NCI-H524 treated with DMSO at 0.1 percent for 48 hours (cell line): ENCODE measurements at regions not wholly inside any gene's neighbourhood (a gene's known extent, or its start where the extent isn't known, plus 50 kb on each side); places are given as distances from the start of the nearest gene placed in this dataset.

Source experiments
- DNase-seq: peaks from one replicate; lab custom pipeline; 2025; lab: John Stamatoyannopoulos, UW

- no peak for DNase-seq
These were observed 1476.0 kb downstream of the TBC1D22A start for GRCh38 chr22:48238284-48238915.

GRCh38 chr22:48237466-48238283 is 1475.2 kb downstream of the TBC1D22A start:
- no peak for DNase-seq

GRCh38 chr22:48236261-48236660 is 1473.8 kb downstream of the TBC1D22A start:
- DNase-seq, result no peak

- DNase-seq, result no peak
These were observed 1473.3 kb downstream of the TBC1D22A start for GRCh38 chr22:48235744-48236143.

- DNase-seq, result no peak
These were observed 1471.6 kb downstream of the TBC1D22A start for GRCh38 chr22:48234011-48234410.

- DNase-seq, result no peak
These were observed 1471.1 kb downstream of the TBC1D22A start for GRCh38 chr22:48233586-48233985.

- no peak for DNase-seq
These were observed 1466.0 kb downstream of the TBC1D22A start for GRCh38 chr22:48228468-48228867.

- no peak for DNase-seq
These were observed 1465.0 kb downstream of the TBC1D22A start for GRCh38 chr22:48227341-48228018.

GRCh38 chr22:48226026-48227013 is 1463.9 kb downstream of the TBC1D22A start:
- DNase-seq, result no peak

- DNase-seq, result no peak
These were observed 1461.9 kb downstream of the TBC1D22A start for GRCh38 chr22:48224332-48224731.

GRCh38 chr22:48223488-48224190 is 1461.2 kb downstream of the TBC1D22A start:
- no peak for DNase-seq

- no peak for DNase-seq
These were observed 1460.5 kb downstream of the TBC1D22A start for GRCh38 chr22:48222742-48223487.

GRCh38 chr22:48218889-48219420 is 1456.5 kb downstream of the TBC1D22A start:
- DNase-seq, result no peak

GRCh38 chr22:48217596-48217995 is 1455.1 kb downstream of the TBC1D22A start:
- DNase-seq, result no peak

- no peak for DNase-seq
These were observed 1450.3 kb downstream of the TBC1D22A start for GRCh38 chr22:48212727-48213126.

- DNase-seq, result no peak
These were observed 1448.4 kb downstream of the TBC1D22A start for GRCh38 chr22:48210812-48211211.

GRCh38 chr22:48210198-48210580 is 1447.7 kb downstream of the TBC1D22A start:
- no peak for DNase-seq

GRCh38 chr22:48209473-48210197 is 1447.2 kb downstream of the TBC1D22A start:
- no peak for DNase-seq

- DNase-seq, result no peak
These were observed 1446.4 kb downstream of the TBC1D22A start for GRCh38 chr22:48208894-48209293.
